ENCODE measurements at regions not wholly inside any gene's neighbourhood (a gene's known extent, or its start where the extent isn't known, plus 50 kb on each side); places are given as distances from the start of the nearest gene placed in this dataset.

GRCh38 chr2:2566396-2567323, 235.6 kb upstream of the MYT1L start:
- H3K9me2 ChIP-seq (ENCODE audit: insufficient read depth) = no peaks in the 10 kb centered on the region
- POLR2A ChIA-PET = no interaction called here
- ATAC-seq = no peak
- RAD21 ChIA-PET (ENCODE audit: low non-redundant PET in 1 of 2, low total read pairs in 2 of 2, uncharacterized antibody in 2 of 2, unreplicated experiment in 2 of 2) = no interaction called here
- H3K36me3 ChIP-seq (ENCODE audit: control insufficient read depth in 1 of 2, insufficient read depth in 2 of 2, low read length in 2 of 2) = no peaks in the 10 kb centered on the region
- no peak overlapping the region for H2AFZ ChIP-seq (ENCODE audit: low read depth, low read length, poor library complexity, severe bottlenecking)
- no peak overlapping the region for H3K4me2 ChIP-seq (ENCODE audit: low read length)
- H4K20me1 ChIP-seq (ENCODE audit: insufficient read depth) = no peaks in the 10 kb centered on the region
- H3K4me1 ChIP-seq (ENCODE audit: control insufficient read depth in 1 of 2, insufficient read depth in 2 of 2, low read length in 2 of 2) = no peaks in the 10 kb centered on the region
- H3K9me3 ChIP-seq (ENCODE audit: control insufficient read depth in 1 of 2, insufficient read depth in 1 of 2, low read depth in 1 of 2, low read length in 2 of 2) = no peaks in the 10 kb centered on the region
- TF ChIP-seq ZFX (IDR thresholded peaks at IDR 0.05) (no peak), CBX3 (IDR thresholded peaks at IDR 0.05; ENCODE audit: low read depth) (no peak), ATF3 (IDR thresholded peaks at IDR 0.05) (no peak), ELF1 (IDR thresholded peaks at IDR 0.05; ENCODE audit: borderline replicate concordance, low read depth) (no peak), EGR1 (IDR thresholded peaks at IDR 0.05; ENCODE audit: low read depth) (no peak), EZH2phosphoT487 (IDR thresholded peaks at IDR 0.05; ENCODE audit: borderline replicate concordance) (no peak), EZH2 (IDR thresholded peaks at IDR 0.05) (no peak), SP1 (IDR thresholded peaks at IDR 0.05; ENCODE audit: low read depth) (no peak), REST (IDR thresholded peaks at IDR 0.05; ENCODE audit: low read depth) (no peak), MAX (IDR thresholded peaks at IDR 0.05) (no peak), POLR2AphosphoS5 (IDR thresholded peaks at IDR 0.05; ENCODE audit: low read depth, low read length) (no peak), SIN3A (IDR thresholded peaks at IDR 0.05; ENCODE audit: low read depth) (no peak)
- intact Hi-C loops (cut with micrococcal nuclease) = no loop called here
- no peak overlapping the region for H3K9ac ChIP-seq (ENCODE audit: low read length)
- BruUV-seq (replicated peaks) = no TSS peak
- no peak overlapping the region for H3K27ac ChIP-seq (ENCODE audit: low read depth, low read length)
- H3K4me3 ChIP-seq (replicated peaks in 1 of 2; ENCODE audit: low read depth in 1 of 2, low read length in 2 of 2) = no peak overlapping the region
- no peaks in the 10 kb centered on the region for H3K79me2 ChIP-seq (ENCODE audit: insufficient read depth, low read length)
- CTCF ChIA-PET = no interaction called here
- no peak for DNase-seq (ENCODE audit: low read depth, low spot score)
- H3K27me3 ChIP-seq (ENCODE audit: insufficient read depth, low read length) = no peaks in the 10 kb centered on the region

Data from HCT116 (cell line).